Ishikawa (cell line): ENCODE measurements at regions not wholly inside any gene's neighbourhood (a gene's known extent, or its start where the extent isn't known, plus 50 kb on each side); places are given as distances from the start of the nearest gene placed in this dataset.

ENCODE experiments used
- CEBPB ChIP-seq: IDR thresholded peaks from 2 replicates; pipeline ENCODE4 v1.6.1; 2012
- CREB1 ChIP-seq: IDR thresholded peaks from 2 replicates; pipeline ENCODE4 v1.6.1; 2012; ENCODE audit warnings: low read depth
- EGR1 ChIP-seq: IDR thresholded peaks from 2 replicates; pipeline ENCODE4 v1.6.1; 2012
- EP300 ChIP-seq: IDR thresholded peaks from 2 replicates; pipeline ENCODE4 v1.6.1; 2012; ENCODE audit warnings: borderline replicate concordance
- FOXM1 ChIP-seq: IDR thresholded peaks from 2 replicates; pipeline ENCODE4 v1.6.1; 2012; ENCODE audit warnings: low read depth, borderline replicate concordance
- NFIC ChIP-seq: IDR thresholded peaks from 2 replicates; pipeline ENCODE4 v1.6.1; 2012
- RAD21 ChIP-seq: IDR thresholded peaks from 2 replicates; pipeline ENCODE4 v1.6.1; 2012; ENCODE audit warnings: low read depth
- REST ChIP-seq: IDR thresholded peaks from 2 replicates; pipeline ENCODE4 v1.6.1; 2012; ENCODE audit warnings: low read depth, mild to moderate bottlenecking
- TAF1 ChIP-seq: IDR thresholded peaks from 2 replicates; pipeline ENCODE4 v1.6.1; 2012; ENCODE audit warnings: low read depth, mild to moderate bottlenecking
- TEAD4 ChIP-seq: IDR thresholded peaks from 2 replicates; pipeline ENCODE4 v1.6.1; 2012
- YY1 ChIP-seq: IDR thresholded peaks from 2 replicates; pipeline ENCODE4 v1.6.1; 2012; ENCODE audit warnings: low read depth
- TF ChIP-seq, protein P1 (sequence below): IDR thresholded peaks from 2 replicates; pipeline ENCODE4 v1.6.1; 2012

DNA sequence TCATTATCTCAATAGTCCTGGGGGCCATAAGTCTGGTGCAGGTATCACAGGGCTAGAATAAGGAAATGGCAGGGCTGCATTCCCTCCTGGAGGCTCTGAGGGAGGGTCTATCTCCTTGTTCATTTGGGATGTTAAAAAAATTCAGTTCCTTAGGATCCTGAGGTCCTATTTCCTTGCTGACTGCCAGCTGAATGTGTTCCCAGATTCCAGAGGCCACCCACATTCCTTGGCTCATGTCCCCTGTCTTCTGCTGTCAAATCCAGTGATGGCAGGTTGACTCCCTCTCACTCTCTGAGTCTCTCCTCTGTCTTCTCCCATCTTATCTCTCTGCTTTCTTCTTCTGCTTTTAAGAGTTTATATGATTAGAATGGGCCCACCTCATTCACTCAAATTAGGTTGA is 400.6 kb downstream of the PTPRU start:
- TF ChIP-seq REST (no peak), EP300 (no peak), CEBPB (no peak), FOXM1 (no peak), RAD21 (no peak), YY1 (no peak), EGR1 (no peak), TEAD4 (no peak), CREB1 (no peak), NFIC (no peak), TAF1 (no peak)
- TF ChIP-seq, protein P1, sequence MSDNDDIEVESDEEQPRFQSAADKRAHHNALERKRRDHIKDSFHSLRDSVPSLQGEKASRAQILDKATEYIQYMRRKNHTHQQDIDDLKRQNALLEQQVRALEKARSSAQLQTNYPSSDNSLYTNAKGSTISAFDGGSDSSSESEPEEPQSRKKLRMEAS, result no peak
